ENCODE measurements at regions not wholly inside any gene's neighbourhood (a gene's known extent, or its start where the extent isn't known, plus 50 kb on each side); places are given as distances from the start of the nearest gene placed in this dataset.

DNA sequence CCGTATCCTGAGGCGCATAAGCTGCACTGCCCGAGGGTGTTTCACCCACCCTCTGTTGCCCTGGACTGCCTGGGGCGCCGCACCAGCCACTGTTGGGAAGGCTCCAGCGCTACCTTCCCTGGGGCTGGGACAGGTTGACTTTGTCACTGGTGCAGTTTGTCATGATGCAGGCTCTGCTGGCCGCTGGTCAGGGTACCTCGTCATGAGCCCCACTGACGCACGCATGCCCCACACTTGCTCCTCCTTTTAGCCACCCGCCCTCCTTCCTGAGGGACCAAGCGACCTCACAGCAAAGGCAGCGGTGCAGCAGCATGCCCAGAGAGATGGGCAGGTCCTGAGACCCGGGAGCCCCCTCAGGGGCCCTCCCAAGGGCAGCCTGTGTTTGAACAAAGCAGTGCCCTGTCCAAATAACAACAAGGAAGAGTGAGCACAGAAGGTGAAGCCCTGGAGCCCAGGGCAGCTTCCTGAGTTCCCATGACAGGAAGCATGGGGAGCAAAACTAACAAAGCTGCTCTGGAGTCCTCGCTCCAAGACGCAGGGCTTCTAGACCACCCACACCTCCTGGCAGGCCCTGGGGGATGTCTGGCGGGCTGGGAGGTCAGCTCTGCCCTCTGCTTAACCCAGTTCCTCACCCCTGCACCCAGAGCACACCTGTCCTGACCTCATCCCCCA, 50.1 kb upstream of the SMOC2 start:
- no peak for DNase-seq (ENCODE audit: insufficient read length, low spot score)
- FAIRE-seq: no peak
- TF ChIP-seq POLR2A (IDR thresholded peaks at IDR 0.05; ENCODE audit: low read depth, low read length): no peak
